Neural cell (in vitro differentiated cells): ENCODE measurements at regions not wholly inside any gene's neighbourhood (a gene's known extent, or its start where the extent isn't known, plus 50 kb on each side); places are given as distances from the start of the nearest gene placed in this dataset.
"Not testable (repeated sequence)": the region's sequence is repeated elsewhere in the genome, so short reads cannot be mapped to it uniquely, and the experiment has no call there.

Experiments
- H2AFZ ChIP-seq: fragments of 200-600, 300-800 bp; sonication (generic), shearing (Covaris generic); 2 replicates; pipeline ENCODE4 v1.6.0; 2014; ENCODE audit warnings: low read depth, mild to moderate bottlenecking, antibody characterized with exemption, low read length, moderate library complexity
- H3F3A ChIP-seq: fragments of 200-600 bp; shearing (Covaris generic); 2 replicates; pipeline ENCODE4 v1.6.1; 2016; ENCODE audit warnings: mild to moderate bottlenecking, moderate library complexity, mixed read lengths, antibody characterized with exemption, low read length; ENCODE audit not compliant: insufficient read depth, poor library complexity, severe bottlenecking
- H3K27ac ChIP-seq: fragments of 200-600, 300-800 bp; sonication (generic), shearing (Covaris generic); 2 replicates; pipeline ENCODE4 v1.5.1; 2014; ENCODE audit warnings: mild to moderate bottlenecking, low read length, moderate library complexity
- H3K27me3 ChIP-seq: fragments of 300-800, 200-600 bp; sonication (generic), shearing (Covaris generic); 2 replicates; pipeline ENCODE4 v1.6.0; 2014; ENCODE audit warnings: mild to moderate bottlenecking, low read depth, low read length, moderate library complexity; ENCODE audit not compliant: insufficient read depth
- H3K36me3 ChIP-seq: fragments of 300-800, 200-600 bp; sonication (generic), shearing (Covaris generic); 2 replicates; pipeline ENCODE4 v1.5.1; 2014; ENCODE audit warnings: mild to moderate bottlenecking, antibody characterized with exemption, low read length, moderate library complexity; ENCODE audit not compliant: insufficient read depth
- H3K4me2 ChIP-seq: fragments of 300-800, 200-600 bp; sonication (generic), shearing (Covaris generic); 2 replicates; pipeline ENCODE4 v1.6.0; 2014; ENCODE audit warnings: mild to moderate bottlenecking, low read length
- H3K4me3 ChIP-seq: fragments of 300-800, 200-600 bp; sonication (generic), shearing (Covaris generic); 2 replicates; pipeline ENCODE4 v1.5.1; 2014; ENCODE audit warnings: mild to moderate bottlenecking, low read length, moderate library complexity
- H3K79me2 ChIP-seq: fragments of 200-600 bp; shearing (Covaris generic); replicated peaks from 2 replicates; pipeline ENCODE4 v1.6.0; 2014; ENCODE audit warnings: mild to moderate bottlenecking, low read length, moderate library complexity; ENCODE audit not compliant: insufficient read depth
- H3K9ac ChIP-seq: fragments of 300-800, 200-600 bp; sonication (generic), shearing (Covaris generic); 2 replicates; pipeline ENCODE4 v1.6.1; 2016; ENCODE audit warnings: mild to moderate bottlenecking, low read length, mixed read lengths
- H3K9me2 ChIP-seq: fragments of 200-600 bp; shearing (Covaris generic); 2 replicates; pipeline ENCODE4 v1.6.1; 2016; ENCODE audit warnings: mild to moderate bottlenecking, low read length, mixed read lengths; ENCODE audit not compliant: insufficient read depth
- H3K9me3 ChIP-seq: fragments of 200-600, 300-800 bp; sonication (generic), shearing (Covaris generic); 2 replicates; pipeline ENCODE4 v1.6.1; 2016; ENCODE audit warnings: mild to moderate bottlenecking, mixed run types, low read length, moderate library complexity, mixed read lengths
- H4K20me1 ChIP-seq: fragments of 200-600 bp; shearing (Covaris generic); 2 replicates; pipeline ENCODE4 v1.6.1; 2016; ENCODE audit warnings: mild to moderate bottlenecking, mixed run types; ENCODE audit not compliant: insufficient read depth

DNA sequence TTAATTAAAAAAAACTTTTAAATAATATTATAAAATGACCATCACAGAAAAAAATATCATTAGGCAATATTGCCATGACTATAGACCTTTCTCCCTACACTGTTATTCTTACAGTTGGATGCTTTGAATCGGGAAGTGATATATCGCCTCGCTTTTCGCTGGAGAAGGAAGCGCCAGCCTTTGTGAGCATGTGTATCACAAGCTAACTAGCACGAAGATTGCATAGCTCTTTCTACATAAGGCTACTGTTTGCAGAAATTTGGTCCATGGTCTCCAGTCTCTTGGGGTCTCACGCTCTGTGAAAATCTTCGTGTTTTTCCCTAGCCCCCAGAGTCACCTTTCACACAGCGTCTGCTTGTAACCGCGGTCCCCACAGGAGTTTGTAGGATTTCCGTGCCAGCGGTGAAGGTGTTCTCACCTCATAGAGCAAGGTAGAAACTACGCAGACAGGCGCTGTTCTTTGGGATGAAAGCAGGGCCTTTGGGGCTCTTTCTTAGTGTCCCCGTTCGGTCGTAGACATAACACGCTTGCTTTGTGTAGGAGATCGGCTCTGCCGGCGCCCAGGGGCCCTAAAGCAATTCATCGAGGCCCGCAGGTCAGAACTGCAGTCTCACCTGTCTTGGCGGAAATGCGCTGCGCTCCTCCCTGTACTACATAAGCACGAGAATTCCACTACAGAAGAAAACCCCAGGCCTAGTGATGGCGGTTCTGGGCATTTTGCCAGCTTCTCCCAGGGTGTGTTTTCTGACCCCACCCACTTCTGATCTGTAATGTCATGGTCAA, 214.5 kb upstream of the NOTCH2NLA start:
- H4K20me1 ChIP-seq, H3F3A ChIP-seq, H3K36me3 ChIP-seq, H2AFZ ChIP-seq, H3K27me3 ChIP-seq, H3K79me2 ChIP-seq, H3K27ac ChIP-seq, H3K4me2 ChIP-seq, H3K9me3 ChIP-seq, H3K9me2 ChIP-seq, H3K4me3 ChIP-seq, H3K9ac ChIP-seq: not testable (repeated sequence)

DNA sequence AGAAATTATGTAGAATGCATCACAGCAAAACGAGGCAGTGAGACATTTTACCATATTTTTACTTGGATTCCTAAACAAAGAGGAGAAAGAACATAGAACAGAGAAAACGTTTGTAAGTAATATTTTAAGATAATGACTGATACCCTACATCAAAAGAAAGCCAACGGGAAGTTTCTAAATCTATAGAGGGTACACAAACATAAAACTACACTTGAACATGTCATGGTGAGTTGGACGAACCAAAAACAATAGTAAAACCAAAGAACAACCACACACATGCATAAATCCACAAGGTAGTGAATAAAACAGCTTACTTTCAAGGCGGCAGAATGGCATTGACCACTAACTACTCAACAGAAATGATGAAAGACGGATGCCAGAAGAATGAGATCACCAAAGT, 209.7 kb upstream of the NOTCH2NLA start:
- not testable (repeated sequence) for H3K9me2 ChIP-seq, H3K27me3 ChIP-seq, H3K27ac ChIP-seq, H3K36me3 ChIP-seq, H3K4me2 ChIP-seq, H4K20me1 ChIP-seq, H2AFZ ChIP-seq, H3K79me2 ChIP-seq, H3K9me3 ChIP-seq, H3F3A ChIP-seq, H3K4me3 ChIP-seq, H3K9ac ChIP-seq

DNA sequence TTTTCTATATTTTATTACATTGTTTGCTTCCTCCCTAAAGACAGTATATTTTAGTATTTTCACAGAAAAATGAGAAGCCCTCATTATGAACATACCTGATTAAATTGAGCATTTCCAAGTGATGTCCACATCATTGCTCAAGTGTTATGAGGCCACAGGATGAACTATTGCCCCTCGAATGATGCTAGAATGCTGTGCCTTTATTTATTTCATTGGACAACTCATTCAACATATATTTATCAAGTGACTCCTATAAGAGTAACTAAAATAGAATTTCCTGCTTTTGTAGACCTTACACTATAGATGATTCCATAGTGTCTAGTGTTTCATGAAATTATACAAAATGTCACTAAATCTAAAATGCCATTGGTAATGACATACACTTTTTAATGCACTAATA, 187.8 kb upstream of the NOTCH2NLA start:
- H4K20me1 ChIP-seq, H3K36me3 ChIP-seq, H3K27me3 ChIP-seq, H3K9ac ChIP-seq, H3F3A ChIP-seq, H3K27ac ChIP-seq, H3K4me3 ChIP-seq, H3K79me2 ChIP-seq, H3K4me2 ChIP-seq, H3K9me3 ChIP-seq, H2AFZ ChIP-seq, H3K9me2 ChIP-seq: not testable (repeated sequence)

DNA sequence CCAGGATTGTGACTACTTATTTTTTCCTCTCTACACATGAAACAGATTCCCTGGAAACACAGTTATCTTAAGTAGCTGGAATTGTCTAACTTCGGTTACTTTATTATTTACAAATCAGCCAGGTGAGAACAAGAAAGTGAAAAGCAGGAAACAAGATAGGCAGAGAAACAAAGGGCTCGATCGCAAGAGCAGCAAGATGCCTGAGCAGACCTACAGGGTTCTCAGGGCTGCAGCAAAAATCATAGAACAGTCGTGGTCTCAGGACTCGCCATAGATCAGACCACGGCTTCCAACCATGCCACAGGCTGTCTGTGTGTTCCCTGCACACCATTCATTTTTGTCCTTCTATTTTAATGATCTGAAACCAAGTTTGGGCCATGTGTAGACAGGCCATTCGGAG, 186.2 kb upstream of the NOTCH2NLA start:
- H3K27me3 ChIP-seq, H3K27ac ChIP-seq, H3K9ac ChIP-seq, H4K20me1 ChIP-seq, H3F3A ChIP-seq, H2AFZ ChIP-seq, H3K9me3 ChIP-seq, H3K4me3 ChIP-seq, H3K79me2 ChIP-seq, H3K4me2 ChIP-seq, H3K36me3 ChIP-seq, H3K9me2 ChIP-seq: not testable (repeated sequence)

DNA sequence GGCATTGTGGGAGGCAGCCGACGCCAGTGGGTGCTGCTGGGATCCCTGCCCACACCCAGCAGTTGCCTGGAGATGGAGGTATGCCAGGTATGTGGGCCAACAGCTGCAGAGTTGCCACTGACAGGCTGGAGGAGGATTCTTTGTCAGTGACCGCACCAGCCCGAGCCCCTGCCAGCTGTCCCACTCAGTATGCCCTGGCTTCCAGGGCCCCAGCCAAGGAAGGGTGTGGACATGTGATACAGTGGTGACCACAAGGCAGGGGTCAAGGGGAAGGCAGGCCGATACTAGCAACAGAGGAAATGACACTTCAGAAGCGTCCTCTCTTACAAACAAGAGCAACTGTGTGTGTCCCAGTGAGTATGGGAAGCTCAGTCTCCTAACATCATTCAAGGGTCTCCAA, 185.1 kb upstream of the NOTCH2NLA start:
- not testable (repeated sequence) for H3F3A ChIP-seq, H3K79me2 ChIP-seq, H3K9me2 ChIP-seq, H4K20me1 ChIP-seq, H3K4me2 ChIP-seq, H3K27ac ChIP-seq, H3K9me3 ChIP-seq, H3K4me3 ChIP-seq, H3K9ac ChIP-seq, H3K27me3 ChIP-seq, H3K36me3 ChIP-seq, H2AFZ ChIP-seq

DNA sequence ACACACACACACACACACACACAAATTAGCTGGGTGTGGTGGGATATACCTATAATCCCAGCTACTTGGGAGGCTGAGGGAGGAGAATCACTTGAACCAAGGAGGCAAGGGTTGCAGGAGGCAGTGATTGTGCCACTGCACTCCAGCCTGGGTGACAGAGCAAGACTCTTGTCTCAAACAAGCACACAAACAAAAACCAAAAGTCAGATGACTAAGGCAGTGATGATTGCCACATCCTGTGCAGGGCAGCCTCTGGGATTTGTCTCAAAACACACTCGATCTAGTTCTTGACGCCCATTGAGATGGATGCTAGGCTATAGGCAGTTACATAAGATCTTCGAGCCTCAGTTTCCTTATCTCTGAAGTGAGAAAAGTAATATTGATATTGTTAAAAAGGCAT, 183.1 kb upstream of the NOTCH2NLA start:
- not testable (repeated sequence) for H3K27me3 ChIP-seq, H3F3A ChIP-seq, H3K9ac ChIP-seq, H3K36me3 ChIP-seq, H4K20me1 ChIP-seq, H3K9me3 ChIP-seq, H2AFZ ChIP-seq, H3K4me3 ChIP-seq, H3K27ac ChIP-seq, H3K4me2 ChIP-seq, H3K9me2 ChIP-seq, H3K79me2 ChIP-seq

DNA sequence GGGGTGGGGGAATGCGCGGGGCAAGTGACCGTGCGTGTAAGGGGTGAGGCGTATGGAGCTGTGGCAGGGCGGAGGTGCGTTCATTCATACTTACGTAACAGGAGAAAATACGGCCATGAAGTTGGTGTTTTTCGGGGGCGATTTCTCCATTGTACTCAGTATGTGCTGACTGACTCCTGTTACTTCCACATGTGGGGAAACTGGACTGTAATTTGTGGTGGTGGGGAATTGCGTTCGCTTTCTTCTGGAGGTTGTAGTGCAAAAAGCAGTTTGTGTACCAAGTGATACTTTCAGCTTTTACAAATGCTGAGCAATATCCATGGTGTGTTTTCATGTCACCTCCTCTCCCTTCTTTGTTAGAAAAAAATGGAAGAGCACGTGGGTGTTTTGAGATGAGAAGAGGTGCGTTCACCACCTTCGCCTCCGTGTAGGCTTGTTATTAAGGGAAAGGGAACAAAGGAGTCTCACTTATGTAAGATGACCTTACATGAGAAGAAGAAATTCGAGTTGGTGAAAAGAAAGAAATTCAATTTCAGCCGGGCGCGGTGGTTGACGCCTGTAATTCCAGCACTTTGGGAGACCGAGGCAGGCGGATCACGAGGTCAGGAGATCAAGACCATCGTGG, 181.1 kb upstream of the NOTCH2NLA start:
- not testable (repeated sequence) for H3K27ac ChIP-seq, H3K9me3 ChIP-seq, H3K79me2 ChIP-seq, H3K4me2 ChIP-seq, H2AFZ ChIP-seq, H3K9ac ChIP-seq, H3K4me3 ChIP-seq, H3F3A ChIP-seq, H4K20me1 ChIP-seq, H3K36me3 ChIP-seq, H3K9me2 ChIP-seq, H3K27me3 ChIP-seq

DNA sequence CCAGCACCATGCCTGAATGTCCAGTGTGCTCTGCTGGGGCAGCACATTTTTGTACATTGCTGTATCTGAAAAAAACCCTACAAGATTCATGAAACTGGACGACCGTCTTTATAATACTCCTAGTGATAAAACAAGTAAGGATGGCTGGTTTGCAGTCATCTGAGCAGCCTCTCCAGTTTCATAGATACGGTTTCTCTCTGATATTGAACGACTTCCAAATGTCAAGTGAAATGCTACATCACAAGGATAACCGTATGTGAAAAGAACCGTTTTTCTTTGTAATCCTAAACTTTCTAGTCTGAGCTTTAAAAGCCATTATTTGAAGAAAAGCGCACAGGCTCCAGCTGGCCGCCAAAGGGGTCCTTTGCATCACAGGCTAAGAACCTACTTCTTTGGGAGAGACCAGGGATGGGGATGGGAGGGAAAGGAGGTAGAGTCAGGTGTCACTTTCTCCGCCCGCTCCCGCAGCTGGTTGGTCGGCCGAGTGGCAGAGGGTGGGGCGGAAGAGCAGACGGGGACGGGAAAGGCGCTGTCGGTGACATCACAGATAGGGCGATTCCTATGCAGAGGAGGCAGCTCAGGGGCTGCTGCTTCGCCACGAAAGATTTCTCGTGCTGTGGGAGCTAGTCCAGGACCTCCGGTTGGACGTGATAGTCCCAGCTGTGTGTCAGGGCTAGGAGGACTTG, 180.4 kb upstream of the NOTCH2NLA start:
- not testable (repeated sequence) for H2AFZ ChIP-seq, H3K27ac ChIP-seq, H3K4me2 ChIP-seq, H3K36me3 ChIP-seq, H3K9me3 ChIP-seq, H4K20me1 ChIP-seq, H3K4me3 ChIP-seq, H3K27me3 ChIP-seq, H3F3A ChIP-seq, H3K9ac ChIP-seq, H3K79me2 ChIP-seq, H3K9me2 ChIP-seq
